B cell (primary cell): ENCODE measurements at regions not wholly inside any gene's neighbourhood (a gene's known extent, or its start where the extent isn't known, plus 50 kb on each side); places are given as distances from the start of the nearest gene placed in this dataset.

Source experiments
- ATAC-seq: fragments of 200-7000 bp; cut with Tn5 transposase; one replicate; pipeline ENCODE4 v1.10.0; 2021; ENCODE audit warnings: low read depth, mild to moderate bottlenecking, moderate number of reproducible peaks, moderate library complexity
- CTCF ChIA-PET: fragments of 350-600 bp; sonication (Branson Sonifier 250); formaldehyde crosslinking; loops from one replicate; lab custom pipeline; 2021; ENCODE audit warnings: antibody characterized with exemption, inconsistent platforms; lab: Charles Lee
- POLR2A ChIA-PET: fragments of 350-600 bp; sonication (Branson Sonifier 250); formaldehyde crosslinking; loops from one replicate; lab custom pipeline; 2021; ENCODE audit warnings: antibody characterized with exemption; lab: Charles Lee
- DNase-seq: peaks from one replicate; pipeline ENCODE4 v3.0.0; 2013
- H2AFZ ChIP-seq: 2 replicates; pipeline ENCODE4 v1.6.1; 2012; ENCODE audit warnings: mild to moderate bottlenecking, low read depth, low read length; ENCODE audit not compliant: insufficient read depth, poor library complexity, severe bottlenecking
- H3K27ac ChIP-seq, 2 donors: 1 replicate in 1 of 2; 2 replicates in 1 of 2; pipeline ENCODE4 v1.5.1; 2012 to 2013; ENCODE audit warnings: low read length in 2 of 2, mild to moderate bottlenecking in 2 of 2, moderate library complexity in 1 of 2
- H3K27me3 ChIP-seq, 4 experiments: fragments of 200-600 bp in 1 of 4; sonication (generic) in 1 of 4; replicated peaks in 1 of 4; 1 replicate in 2 of 4; 2 replicates in 2 of 4; pipeline versions ENCODE4 v1.6.1 to v1.7.0; 2013 to 2016; ENCODE audit warnings: low read length in 3 of 4, mild to moderate bottlenecking in 2 of 4, mixed read lengths in 1 of 4, moderate library complexity in 1 of 4; ENCODE audit not compliant: insufficient read depth in 4 of 4, control insufficient read depth in 3 of 4; ENCODE audit errors: control extremely low read depth in 1 of 4
- H3K36me3 ChIP-seq, 2 experiments: replicated peaks in 1 of 2; 1 replicate in 1 of 2; 2 replicates in 1 of 2; pipeline versions ENCODE4 v1.6.1 to v1.7.1; 2013; ENCODE audit warnings: low read length in 1 of 2; ENCODE audit not compliant: insufficient read depth in 2 of 2, control insufficient read depth in 1 of 2; ENCODE audit errors: control extremely low read depth in 1 of 2, extremely low read depth in 1 of 2
- H3K4me1 ChIP-seq, 2 donors: fragments of 200-600 bp in 1 of 2; sonication (generic) in 1 of 2; 1 replicate in 1 of 2; 2 replicates in 1 of 2; pipeline versions ENCODE4 v1.5.1 to v1.6.1; 2013 to 2017; ENCODE audit warnings: low read length in 2 of 2; ENCODE audit not compliant: control insufficient read depth in 2 of 2, insufficient read depth in 2 of 2
- H3K4me2 ChIP-seq: replicated peaks from 2 replicates; pipeline ENCODE3; 2012; ENCODE audit warnings: mild to moderate bottlenecking, low read depth, low read length; ENCODE audit not compliant: poor library complexity, severe bottlenecking
- H3K4me3 ChIP-seq, 5 experiments: fragments of 200-600 bp in 1 of 5; sonication (generic) in 1 of 5; 1 replicate in 3 of 5; 2 replicates in 2 of 5; pipeline versions ENCODE4 v1.5.1 to v1.7.0; 2011 to 2016; ENCODE audit warnings: low read length in 4 of 5, mild to moderate bottlenecking in 4 of 5, low read depth in 2 of 5, control low read depth in 1 of 5, moderate library complexity in 1 of 5; ENCODE audit not compliant: insufficient read depth in 1 of 5; ENCODE audit errors: control extremely low read depth in 1 of 5, extremely low read depth in 1 of 5
- H3K79me2 ChIP-seq: fragments of 200-600 bp; sonication (generic); one replicate; pipeline ENCODE4 v1.6.0; 2016; ENCODE audit warnings: low read length; ENCODE audit not compliant: control insufficient read depth, insufficient read depth
- H3K9ac ChIP-seq: fragments of 200-600 bp; sonication (generic); 2 replicates; pipeline ENCODE4 v1.6.1; 2017; ENCODE audit warnings: mild to moderate bottlenecking, low read length, moderate library complexity
- H3K9me3 ChIP-seq, 3 donors: one replicate each; pipeline versions ENCODE4 v1.6.1 to v1.7.1; 2013; ENCODE audit warnings: low read length in 2 of 3; ENCODE audit not compliant: control insufficient read depth in 2 of 3, insufficient read depth in 1 of 3; ENCODE audit errors: control extremely low read depth in 1 of 3
- H4K20me1 ChIP-seq: 2 replicates; pipeline ENCODE4 v1.6.0; 2012; ENCODE audit warnings: mild to moderate bottlenecking, low read length; ENCODE audit not compliant: insufficient read depth, control insufficient read depth, poor library complexity, severe bottlenecking
- H3K27ac Mint-ChIP-seq: one replicate; pipeline ENCODE4 v1.8.0; 2021; ENCODE audit warnings: mixed read lengths
- H3K27me3 Mint-ChIP-seq: one replicate; pipeline ENCODE4 v1.8.0; 2021; ENCODE audit warnings: mixed read lengths
- H3K4me1 Mint-ChIP-seq: one replicate; pipeline ENCODE4 v1.8.0; 2021; ENCODE audit warnings: mixed read lengths
- H3K4me3 Mint-ChIP-seq: one replicate; pipeline ENCODE4 v1.8.0; 2021; ENCODE audit warnings: mixed read lengths
- H3K9me3 Mint-ChIP-seq: one replicate; pipeline ENCODE4 v1.8.0; 2022; ENCODE audit warnings: mixed read lengths; ENCODE audit not compliant: insufficient read depth
- EZH2 ChIP-seq: IDR thresholded peaks from 2 replicates; pipeline ENCODE4 v1.6.1; 2012; ENCODE audit warnings: borderline replicate concordance, low read depth, mild to moderate bottlenecking, moderate library complexity, low read length; ENCODE audit not compliant: insufficient read depth, poor library complexity, severe bottlenecking
- WGBS: methylation state at CpG from one replicate; pipeline ENCODE4 v1.1.5; 2013; ENCODE audit warnings: missing lambda C conversion rate; ENCODE audit not compliant: insufficient coverage; 5-methylcytosine and 5-hydroxymethylcytosine counted together
- intact Hi-C: fragments of 100-400 bp; cut with micrococcal nuclease; formaldehyde crosslinking; loops from one replicate; pipeline ENCODE4 v1.10.0; 2022
- TF ChIP-seq, protein P1 (sequence below): fragments of 200-600 bp; IDR thresholded peaks from one replicate; pipeline ENCODE4 v1.8.0; 2022; ENCODE audit warnings: antibody characterized with exemption, mild to moderate bottlenecking

DNA sequence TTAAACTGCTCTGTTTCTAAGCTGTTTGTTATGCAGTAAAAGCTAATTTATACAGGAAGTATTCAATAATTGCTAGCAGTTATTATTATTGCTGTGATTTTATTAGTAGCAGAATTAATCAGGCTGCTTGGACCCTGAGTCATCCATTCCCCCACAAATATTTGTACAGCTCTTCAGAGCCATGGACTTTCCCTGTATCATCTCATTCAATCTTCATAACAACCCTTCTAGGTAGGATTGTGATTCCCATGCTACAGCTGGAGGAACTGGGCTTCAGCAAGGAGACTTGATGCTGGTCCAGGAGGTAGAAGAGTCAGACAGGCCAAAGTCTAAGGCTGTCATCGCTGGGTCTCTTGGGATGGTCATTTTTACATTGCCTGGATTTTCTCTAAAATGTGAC, 208.3 kb downstream of the C16orf95 start:
- H2AFZ ChIP-seq = no peak overlapping the region
- no peak overlapping the region for H3K4me2 ChIP-seq
- H3K9me3 ChIP-seq = no peaks in the 10 kb centered on the region
- Mint-ChIP-seq H3K27me3 (peaks cover 13% of the 10 kb centered on the region), H3K4me1 (no peaks in the 10 kb centered on the region), H3K9me3 (no peaks in the 10 kb centered on the region), H3K27ac (no peak overlapping the region), H3K4me3 (no peak overlapping the region)
- CTCF ChIA-PET = no interaction called here
- no peak for DNase-seq
- no peak for TF ChIP-seq EZH2
- TF ChIP-seq, protein P1, sequence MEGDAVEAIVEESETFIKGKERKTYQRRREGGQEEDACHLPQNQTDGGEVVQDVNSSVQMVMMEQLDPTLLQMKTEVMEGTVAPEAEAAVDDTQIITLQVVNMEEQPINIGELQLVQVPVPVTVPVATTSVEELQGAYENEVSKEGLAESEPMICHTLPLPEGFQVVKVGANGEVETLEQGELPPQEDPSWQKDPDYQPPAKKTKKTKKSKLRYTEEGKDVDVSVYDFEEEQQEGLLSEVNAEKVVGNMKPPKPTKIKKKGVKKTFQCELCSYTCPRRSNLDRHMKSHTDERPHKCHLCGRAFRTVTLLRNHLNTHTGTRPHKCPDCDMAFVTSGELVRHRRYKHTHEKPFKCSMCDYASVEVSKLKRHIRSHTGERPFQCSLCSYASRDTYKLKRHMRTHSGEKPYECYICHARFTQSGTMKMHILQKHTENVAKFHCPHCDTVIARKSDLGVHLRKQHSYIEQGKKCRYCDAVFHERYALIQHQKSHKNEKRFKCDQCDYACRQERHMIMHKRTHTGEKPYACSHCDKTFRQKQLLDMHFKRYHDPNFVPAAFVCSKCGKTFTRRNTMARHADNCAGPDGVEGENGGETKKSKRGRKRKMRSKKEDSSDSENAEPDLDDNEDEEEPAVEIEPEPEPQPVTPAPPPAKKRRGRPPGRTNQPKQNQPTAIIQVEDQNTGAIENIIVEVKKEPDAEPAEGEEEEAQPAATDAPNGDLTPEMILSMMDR = no peak
- H3K4me1 ChIP-seq = no peaks in the 10 kb centered on the region
- no peaks in the 10 kb centered on the region for H4K20me1 ChIP-seq
- no peaks in the 10 kb centered on the region for H3K36me3 ChIP-seq
- WGBS = no CpG with 5 or more reads among the region's 1 CpG
- H3K79me2 ChIP-seq = no peaks in the 10 kb centered on the region
- ATAC-seq = no peak
- H3K4me3 ChIP-seq = no peak overlapping the region
- H3K9ac ChIP-seq = no peak overlapping the region
- POLR2A ChIA-PET = no interaction called here
- no peaks in the 10 kb centered on the region for H3K27me3 ChIP-seq
- intact Hi-C loops = no loop called here
- no peak overlapping the region for H3K27ac ChIP-seq

DNA sequence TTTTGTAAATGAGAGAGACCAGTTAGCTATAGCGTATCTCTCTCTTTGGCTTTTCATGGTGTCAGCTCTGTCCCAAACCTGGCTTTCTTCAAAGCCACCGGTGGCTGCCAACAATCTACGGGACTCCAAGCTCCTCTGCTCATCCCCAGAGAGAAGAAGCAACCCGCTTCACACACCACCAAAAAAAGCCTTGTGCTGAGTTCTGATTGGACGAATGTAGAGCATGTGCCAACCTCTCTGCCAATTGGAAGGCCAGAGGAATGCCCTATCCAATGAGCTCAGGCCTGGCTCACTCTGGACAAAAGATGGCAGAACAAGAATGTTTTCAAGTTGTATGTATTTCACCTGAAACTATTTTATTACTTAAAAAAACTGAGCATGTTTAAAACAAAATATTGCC, 202.4 kb downstream of the C16orf95 start:
- DNase-seq = no peak
- H3K27me3 Mint-ChIP-seq = peaks cover 11% of the 10 kb centered on the region
- H3K9me3 Mint-ChIP-seq = no peaks in the 10 kb centered on the region
- WGBS = 96% methylated on average over 4 of the region's 5 CpGs
- H2AFZ ChIP-seq = no peak overlapping the region
- no peak overlapping the region for H3K27ac ChIP-seq
- H3K4me3 ChIP-seq = no peak overlapping the region
- no peaks in the 10 kb centered on the region for H3K36me3 ChIP-seq
- no peaks in the 10 kb centered on the region for H4K20me1 ChIP-seq
- no peaks in the 10 kb centered on the region for H3K4me1 Mint-ChIP-seq
- H3K9me3 ChIP-seq = no peaks in the 10 kb centered on the region
- H3K4me1 ChIP-seq = no peaks in the 10 kb centered on the region
- TF ChIP-seq EZH2 = no peak
- TF ChIP-seq, protein P1 = no peak
- H3K4me2 ChIP-seq = no peak overlapping the region
- no peak for ATAC-seq
- CTCF ChIA-PET = no interaction called here
- no peak overlapping the region for H3K27ac Mint-ChIP-seq
- no peak overlapping the region for H3K4me3 Mint-ChIP-seq
- POLR2A ChIA-PET = no interaction called here
- peaks cover 0 to 7% (median 2%) of the 10 kb centered on the region in 4 experiments for H3K27me3 ChIP-seq
- intact Hi-C loops = no loop called here
- no peaks in the 10 kb centered on the region for H3K79me2 ChIP-seq
- no peak overlapping the region for H3K9ac ChIP-seq
